ENCODE measurements at regions not wholly inside any gene's neighbourhood (a gene's known extent, or its start where the extent isn't known, plus 50 kb on each side); places are given as distances from the start of the nearest gene placed in this dataset.

DNA sequence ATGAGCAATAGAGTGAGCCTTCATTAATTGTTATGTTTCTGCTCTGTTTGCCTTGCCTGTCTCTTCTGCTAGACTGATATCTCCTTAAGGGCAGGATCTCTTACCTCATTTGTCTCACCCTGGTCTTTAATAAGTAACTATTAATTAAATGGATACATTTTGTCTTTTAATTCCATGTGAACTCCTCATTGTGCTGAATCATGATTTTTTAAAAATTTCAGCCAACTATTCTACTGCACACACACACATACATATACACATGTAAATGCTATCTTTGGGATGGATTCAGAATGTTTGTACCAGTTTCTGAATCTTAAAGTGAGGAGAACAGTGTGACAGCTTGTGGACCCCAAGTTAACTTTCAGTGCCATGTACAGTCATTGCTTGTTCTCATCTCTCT lies 731.1 kb upstream of the MAP3K7 start:
- DNase-seq (ENCODE audit: low read depth in 2 of 2) = no peak

DNA sequence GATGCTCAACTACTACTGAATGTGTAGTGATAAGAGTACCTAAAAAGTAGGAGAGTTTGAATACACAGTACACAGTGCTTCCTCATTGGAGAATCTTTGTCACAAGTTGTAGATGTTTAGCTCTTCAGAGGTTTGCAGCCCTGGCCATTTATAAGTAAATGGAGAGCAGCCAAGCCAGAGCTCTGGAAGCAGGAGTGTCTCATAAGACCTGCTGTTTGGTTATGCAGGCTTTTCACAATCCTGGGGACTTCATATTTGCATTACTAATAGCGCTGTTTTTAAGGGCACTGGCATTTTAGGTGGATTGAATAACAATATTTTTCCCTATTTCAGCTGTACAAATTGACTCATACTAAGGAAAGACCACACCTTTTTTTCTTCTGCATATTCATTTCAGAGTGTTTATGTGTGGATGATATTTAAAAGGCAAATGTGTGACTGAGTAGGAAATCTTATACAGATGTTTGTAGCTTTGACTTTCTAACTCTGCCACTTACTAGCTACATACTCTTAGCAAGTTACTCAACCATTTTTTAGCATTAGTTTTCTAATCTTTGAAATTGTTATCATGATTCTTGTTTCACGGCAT lies 730.5 kb upstream of the MAP3K7 start:
- DNase-seq (ENCODE audit: low read depth in 2 of 2) = no peak

DNA sequence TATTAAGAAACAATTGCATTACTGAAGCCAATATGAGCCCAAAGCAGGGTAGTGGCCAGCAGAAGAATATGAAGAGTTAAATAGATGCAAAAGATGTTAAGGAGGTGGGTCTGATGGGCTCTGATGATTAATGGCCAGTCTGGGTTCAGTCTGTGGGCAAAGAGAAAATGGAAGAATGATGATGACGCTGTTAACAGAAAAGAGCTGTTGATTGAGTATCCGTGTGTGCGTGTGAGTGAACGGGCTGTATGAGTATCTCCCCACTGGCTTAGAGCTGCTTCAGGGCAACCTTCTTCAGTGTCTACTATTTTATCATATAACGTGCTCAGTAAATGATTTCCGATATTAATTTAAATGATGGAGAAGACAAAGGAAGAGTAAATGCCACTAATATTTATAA lies 723.3 kb upstream of the MAP3K7 start:
- DNase-seq (ENCODE audit: low read depth in 2 of 2) = no peak

GRCh38 chr6:91305755-91306154 lies 718.9 kb upstream of the MAP3K7 start:
- no peak for DNase-seq (ENCODE audit: low read depth in 2 of 2)

DNA sequence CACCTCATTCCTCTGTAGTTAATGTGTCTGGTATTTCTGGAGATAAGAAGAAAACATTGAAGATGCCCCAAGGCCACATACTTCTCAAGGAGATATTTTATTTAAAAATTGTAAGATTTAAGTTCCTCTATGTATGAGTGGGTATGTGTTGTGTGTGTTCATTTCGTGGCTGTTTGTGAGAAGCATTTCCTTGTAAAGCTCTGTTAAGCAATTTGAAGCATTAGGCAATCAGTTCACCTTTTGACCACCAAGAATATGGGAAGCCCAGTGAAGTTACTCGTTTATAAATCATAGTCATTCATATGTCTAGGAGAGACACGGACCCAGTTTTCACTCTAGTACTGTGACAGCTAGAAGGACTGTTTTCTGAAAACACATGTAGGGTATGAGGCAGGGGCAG lies 717.6 kb upstream of the MAP3K7 start:
- no peak for DNase-seq (ENCODE audit: low read depth in 2 of 2)

DNA sequence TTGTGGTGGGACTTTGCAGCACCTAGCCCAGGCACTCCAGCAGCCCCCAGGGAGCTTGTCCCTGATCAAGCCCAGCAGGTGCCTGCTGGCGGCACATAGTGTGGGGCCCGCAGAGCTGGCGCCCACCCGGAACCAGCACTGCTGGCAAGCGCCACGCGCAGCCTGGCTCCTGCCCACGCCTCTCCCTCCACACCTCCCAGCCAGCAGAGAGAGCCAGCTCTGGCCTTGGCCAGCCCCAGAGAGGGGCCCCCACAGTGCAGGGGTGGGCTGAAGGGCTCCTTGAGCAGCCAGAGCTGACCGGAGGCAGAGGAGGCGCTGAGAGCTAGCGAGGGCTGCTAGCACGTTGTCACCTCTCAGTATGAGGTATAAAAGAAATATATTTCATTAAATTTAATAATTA lies 716.5 kb upstream of the MAP3K7 start:
- DNase-seq (ENCODE audit: low read depth in 2 of 2) = no peak

DNA sequence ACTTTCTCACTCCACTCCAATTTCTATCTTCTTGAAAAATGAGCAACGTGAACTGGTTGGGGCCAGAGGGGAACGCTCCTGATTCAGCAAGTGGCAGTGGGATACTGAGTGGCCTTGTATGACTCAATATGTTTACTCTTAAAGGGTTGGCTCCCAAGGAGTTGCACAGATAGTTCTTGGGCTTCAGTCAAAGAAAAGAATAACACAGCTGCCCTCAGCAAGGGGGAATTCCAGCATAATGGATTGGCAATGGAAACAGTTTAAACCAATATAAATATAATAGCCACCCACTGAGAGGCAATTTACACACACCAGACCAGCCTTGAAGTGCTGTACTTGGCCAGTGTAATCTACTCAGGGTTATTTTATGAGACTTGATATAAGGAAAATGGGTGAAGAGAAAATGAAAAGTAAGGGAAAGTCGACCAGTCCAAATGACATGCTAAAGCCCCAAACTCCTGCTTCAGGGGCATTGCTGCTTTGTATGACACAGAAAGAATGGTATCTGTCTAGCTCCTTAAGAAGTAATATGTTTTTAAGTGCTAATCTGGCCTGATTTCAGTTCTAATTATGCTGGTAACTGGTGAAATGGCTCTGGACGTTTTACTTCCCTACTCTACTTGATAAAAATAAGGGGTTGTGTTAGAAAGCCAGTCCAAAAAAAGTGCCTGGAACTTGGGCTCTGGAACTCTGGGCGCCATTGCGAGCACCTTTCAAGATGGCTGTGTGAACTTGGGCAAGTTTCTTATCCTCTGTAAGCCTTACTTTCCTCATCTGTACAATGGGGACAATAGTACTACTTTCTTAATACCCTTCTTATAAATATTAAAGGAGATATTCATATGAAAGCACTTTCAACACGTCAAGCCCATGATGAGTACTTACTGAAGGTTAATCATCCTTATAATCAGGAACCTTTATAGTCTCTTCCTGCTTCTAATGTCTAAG lies 712.9 kb upstream of the MAP3K7 start:
- DNase-seq (ENCODE audit: low read depth in 2 of 2) = no peak

GRCh38 chr6:91298543-91299145 lies 711.8 kb upstream of the MAP3K7 start:
- no peak for DNase-seq (ENCODE audit: low read depth in 2 of 2)

DNA sequence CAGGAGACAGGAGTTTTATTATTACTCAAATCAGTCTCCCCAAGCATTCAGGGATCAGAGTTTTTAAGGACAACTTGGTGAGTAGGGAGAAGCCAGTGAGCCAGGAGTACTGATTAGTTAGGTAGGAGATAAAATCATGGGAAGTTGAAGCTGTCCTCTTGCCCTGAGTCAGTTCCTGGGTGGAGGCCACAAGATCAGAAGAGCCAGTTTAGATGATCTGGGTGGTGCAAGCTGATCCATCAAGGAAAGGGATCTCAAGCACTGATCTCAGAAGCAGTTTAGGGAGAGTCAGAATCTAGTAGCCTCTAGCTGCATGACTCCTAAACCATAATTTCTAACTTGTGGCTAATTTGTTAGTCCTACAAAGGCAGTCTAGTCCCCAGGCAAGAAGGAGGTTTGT lies 706.5 kb upstream of the MAP3K7 start:
- DNase-seq (ENCODE audit: low read depth in 2 of 2) = no peak

GRCh38 chr6:91291071-91291470 lies 704.2 kb upstream of the MAP3K7 start:
- DNase-seq (ENCODE audit: low read depth in 2 of 2) = no peak

DNA sequence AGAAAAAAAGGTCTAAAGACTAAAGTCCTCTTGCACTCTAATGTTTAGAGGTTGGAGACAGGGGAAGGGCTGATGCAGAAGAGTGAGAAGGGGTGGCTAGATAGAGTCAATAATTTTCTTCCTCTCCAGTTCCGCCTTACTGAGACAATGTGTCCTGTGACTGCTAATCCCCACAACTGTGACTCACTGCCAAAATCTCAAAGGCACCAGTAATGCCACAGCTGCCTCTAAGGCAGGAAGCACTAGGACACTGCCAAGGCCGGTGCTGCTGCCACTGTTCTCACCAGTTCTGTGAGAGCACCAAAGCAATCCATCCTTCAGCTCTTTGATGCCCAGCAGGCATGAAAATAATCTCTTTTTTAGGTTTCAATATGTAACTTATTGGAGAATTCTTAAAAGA lies 701.9 kb upstream of the MAP3K7 start:
- no peak for DNase-seq (ENCODE audit: low read depth in 2 of 2)

- no peak for DNase-seq (ENCODE audit: low read depth in 2 of 2)
These were observed 695.0 kb upstream of the MAP3K7 start for GRCh38 chr6:91281901-91282300.

- DNase-seq (ENCODE audit: low read depth in 2 of 2) = no peak
These were observed 693.6 kb upstream of the MAP3K7 start for GRCh38 chr6:91280494-91280830.

DNA sequence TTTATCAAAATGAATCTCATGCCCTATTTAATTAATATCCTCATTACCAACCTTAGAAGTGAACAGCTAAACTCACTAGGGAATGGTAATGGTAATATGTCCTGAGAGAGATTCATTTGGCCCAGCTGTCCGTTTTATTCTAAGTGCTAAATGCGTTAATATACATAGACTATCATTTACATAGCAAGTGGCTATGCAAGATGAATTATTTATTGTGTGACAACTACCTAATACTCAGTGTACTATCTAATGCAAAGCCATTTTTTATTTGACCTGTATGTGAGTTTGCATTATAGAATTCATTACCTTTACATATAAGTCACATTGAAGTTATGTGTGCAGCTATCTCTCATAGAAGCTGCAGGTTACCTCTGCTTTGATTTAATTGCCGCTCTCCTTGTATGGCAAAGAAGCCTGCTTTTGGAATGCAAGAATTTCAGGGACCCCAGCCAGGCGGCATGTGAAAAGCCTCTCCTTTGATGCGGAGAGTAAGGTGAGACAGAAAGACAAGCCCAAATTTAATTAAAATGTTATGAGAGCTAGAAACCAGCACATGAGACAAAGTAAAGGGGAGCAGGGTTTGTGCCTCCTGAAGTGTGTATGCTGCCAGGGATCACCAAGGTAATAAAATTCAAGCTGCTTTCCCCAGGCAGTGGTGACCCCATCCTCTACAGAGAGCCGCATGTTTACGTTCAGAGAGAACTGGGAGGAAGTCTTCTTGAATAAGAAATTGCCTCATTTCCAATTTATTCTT lies 693.0 kb upstream of the MAP3K7 start:
- DNase-seq (ENCODE audit: low read depth in 2 of 2) = no peak

DNA sequence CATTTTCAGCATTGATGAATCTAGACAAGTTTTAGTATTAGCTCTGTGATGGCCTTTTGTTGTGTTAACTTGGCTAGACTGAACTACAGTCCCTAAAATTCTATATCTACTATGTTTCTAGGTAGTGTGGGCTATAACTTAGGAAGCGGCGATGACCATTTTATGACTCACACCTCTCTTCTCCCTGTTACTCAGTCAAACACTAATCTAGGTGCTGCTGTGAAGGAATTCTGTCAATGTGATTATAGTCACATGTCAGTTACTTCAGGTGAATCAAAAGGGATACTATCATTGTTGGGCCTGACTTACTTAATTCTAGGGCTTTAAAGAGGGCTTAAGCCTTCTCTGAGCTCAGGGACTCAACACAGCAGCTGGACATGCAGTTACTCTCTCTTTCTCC lies 691.5 kb upstream of the MAP3K7 start:
- no peak for DNase-seq (ENCODE audit: low read depth in 2 of 2)

GRCh38 chr6:91276315-91276714 lies 689.4 kb upstream of the MAP3K7 start:
- DNase-seq (ENCODE audit: low read depth in 2 of 2) = peak in 1 of 2 donors; percentile 1

DNA sequence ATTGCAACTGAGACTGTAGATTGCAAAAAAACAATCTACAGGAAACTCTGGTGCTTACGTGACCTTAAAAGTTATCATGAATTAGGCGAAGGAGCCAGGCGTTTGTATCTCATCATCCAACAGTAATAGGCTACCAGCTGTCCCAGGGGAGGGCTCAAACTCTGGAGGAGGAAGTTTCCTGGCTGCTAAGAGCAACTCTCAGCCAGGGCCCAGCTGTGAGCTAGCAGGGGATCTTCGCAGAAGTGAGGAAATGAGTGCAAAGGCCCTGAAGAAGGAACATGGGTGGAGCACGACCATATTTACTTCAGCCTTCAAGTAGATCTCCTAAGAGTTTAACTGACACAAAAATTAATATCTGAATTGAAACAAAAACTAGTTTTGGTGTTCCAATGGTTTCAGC lies 686.9 kb upstream of the MAP3K7 start:
- DNase-seq (ENCODE audit: low read depth in 2 of 2) = no peak

DNA sequence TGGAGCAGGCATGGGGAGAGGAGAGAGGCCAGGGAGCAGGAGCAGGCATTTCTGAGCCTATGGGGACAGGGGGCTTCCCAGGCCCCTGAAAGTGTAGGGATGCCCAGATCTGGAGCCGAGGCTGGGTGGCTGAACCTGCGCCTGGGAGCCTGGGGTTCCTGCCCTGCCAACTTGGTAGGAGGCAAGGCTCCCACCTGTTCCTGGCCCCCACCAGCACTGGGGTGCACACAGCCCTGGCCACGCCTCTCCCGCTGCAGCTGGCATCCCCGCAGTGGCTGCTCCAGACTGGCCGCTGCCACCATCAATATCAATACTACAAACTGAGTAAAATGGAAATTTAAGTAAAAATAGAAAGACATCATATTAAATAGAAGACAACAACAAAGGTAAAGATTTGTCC lies 684.9 kb upstream of the MAP3K7 start:
- no peak for DNase-seq (ENCODE audit: low read depth in 2 of 2)

DNA sequence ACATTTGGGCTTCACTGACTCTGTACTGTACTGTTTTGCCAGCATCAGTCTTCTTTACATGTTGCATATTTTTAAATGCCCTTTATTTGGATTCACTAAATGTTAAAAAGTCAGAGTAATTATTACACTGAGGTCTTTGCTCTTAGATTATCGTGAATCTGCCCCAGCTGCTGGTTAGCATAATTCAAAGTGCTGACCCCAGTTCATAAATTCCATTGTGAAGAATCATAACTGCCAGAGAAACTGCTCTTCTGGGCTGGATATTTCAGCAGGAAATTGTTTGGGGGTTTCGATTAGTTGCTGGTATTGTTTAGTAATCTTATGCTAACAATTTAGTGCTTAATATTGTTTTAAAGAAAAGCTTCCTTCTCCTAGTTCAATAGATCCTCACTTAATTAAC lies 682.1 kb upstream of the MAP3K7 start:
- DNase-seq (ENCODE audit: low read depth in 2 of 2) = no peak

DNA sequence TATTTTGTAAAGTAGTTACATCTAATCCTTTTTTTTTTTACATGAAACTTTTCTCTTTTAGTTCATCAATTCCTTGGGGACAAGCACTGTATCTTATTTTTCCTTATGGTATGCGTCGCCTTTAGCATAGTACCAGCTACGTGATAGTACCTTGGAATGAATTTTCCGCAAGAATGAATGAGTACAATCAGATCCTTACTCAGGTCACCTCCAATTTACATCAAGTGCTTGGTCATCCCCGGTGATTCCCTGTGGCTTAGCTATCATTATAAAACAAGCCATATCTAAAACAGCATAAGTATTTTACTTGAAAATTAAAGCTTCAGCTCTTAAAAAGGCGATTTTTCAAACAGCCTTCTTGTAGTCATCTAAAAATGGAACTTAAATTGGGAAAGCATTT lies 680.4 kb upstream of the MAP3K7 start:
- DNase-seq (ENCODE audit: low read depth in 2 of 2) = no peak

DNA sequence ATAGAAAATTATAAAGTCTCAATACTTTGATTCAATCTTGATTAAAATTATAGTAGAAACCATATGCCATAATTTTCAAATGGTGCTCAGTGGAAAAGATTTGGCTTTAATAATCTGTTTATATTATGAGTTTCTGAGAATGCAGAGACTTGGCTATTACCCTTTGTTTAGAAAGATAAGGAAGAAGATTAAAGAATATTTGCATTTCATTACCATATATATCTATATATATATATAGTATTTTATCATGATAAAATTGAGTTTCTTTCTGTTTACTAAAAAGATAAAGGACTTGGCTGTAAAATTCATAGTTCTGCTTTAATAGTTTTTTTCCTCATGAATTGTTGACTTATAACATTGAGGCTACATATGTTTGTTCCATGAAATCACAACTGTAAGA lies 679.3 kb upstream of the MAP3K7 start:
- DNase-seq (ENCODE audit: low read depth in 2 of 2) = no peak

DNA sequence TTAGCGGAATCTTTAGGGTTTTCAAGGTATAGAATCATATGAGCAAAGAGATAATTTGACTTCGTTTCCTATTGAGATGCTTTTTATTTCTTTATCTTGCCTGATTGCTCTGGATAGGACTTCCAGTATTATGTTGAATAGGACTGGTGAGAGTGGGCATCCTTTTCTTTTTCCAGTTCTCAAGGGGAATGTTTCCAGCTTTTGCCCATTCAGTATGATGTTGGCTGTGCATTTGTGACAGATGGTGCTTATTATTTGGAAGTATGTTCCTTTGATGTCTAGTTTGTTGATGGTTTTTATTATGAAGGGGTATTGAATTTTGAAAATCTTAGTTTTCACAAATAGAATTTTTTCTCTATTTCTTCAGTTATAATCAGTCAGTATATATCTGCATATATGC lies 656.6 kb upstream of the MAP3K7 start:
- no peak for DNase-seq (ENCODE audit: low read depth in 2 of 2)
